A549 (cell line): ENCODE measurements at regions not wholly inside any gene's neighbourhood (a gene's known extent, or its start where the extent isn't known, plus 50 kb on each side); places are given as distances from the start of the nearest gene placed in this dataset.

Experiments used
- ATAC-seq, 2 experiments: fragments of 200-7000 bp in 1 of 2; fragments of >200 bp in 1 of 2; cut with Nextera tagmentation in 1 of 2; cut with Tn5 transposase in 1 of 2; 3 replicates each; pipeline versions ENCODE4 v1.8.0 to v1.9.1; 2018 to 2020; ENCODE audit warnings: mild to moderate bottlenecking in 1 of 2, moderate library complexity in 1 of 2
- CTCF ChIA-PET: fragments of 300-600 bp; sonication (Branson Sonifier 250); formaldehyde crosslinking; extraction: SDS; loops from one replicate; lab custom pipeline; 2021; ENCODE audit warnings: antibody characterized with exemption, inconsistent platforms; lab: Yijun Ruan, JAX
- POLR2A ChIA-PET: fragments of 350-600 bp; formaldehyde crosslinking; extraction: SDS; loops from one replicate; lab custom pipeline; 2021; ENCODE audit warnings: antibody characterized with exemption, inconsistent platforms; lab: Yijun Ruan, JAX
- DNase-seq, 2 experiments: peaks; one replicate each; pipeline versions ENCODE4 v3.0.0 to v3.0.0-alpha.2; 2011 to 2016; ENCODE audit warnings: low read depth in 1 of 2, low spot score in 1 of 2
- FAIRE-seq: peaks from 2 replicates; lab custom pipeline; 2011; peaks lifted over from hg19 to GRCh38; lab: Jason Lieb, UNC
- H3K27ac ChIP-seq, 2 experiments: fragments of >200 bp; sonication (Bioruptor Twin); formaldehyde crosslinking; 3 replicates each; pipeline ENCODE4 v1.5.1; 2016 to 2017
- H3K4me1 ChIP-seq: fragments of >200 bp; sonication (Bioruptor Twin); formaldehyde crosslinking; 3 replicates; pipeline ENCODE4 v1.6.1; 2016
- H3K4me2 ChIP-seq: fragments of >200 bp; sonication (Bioruptor Twin); formaldehyde crosslinking; 3 replicates; pipeline ENCODE4 v1.6.1; 2016
- H3K4me3 ChIP-seq: fragments of >200 bp; sonication (Bioruptor Twin); formaldehyde crosslinking; 3 replicates; pipeline ENCODE4 v1.5.1; 2016
- H3K9me3 ChIP-seq: fragments of >200 bp; sonication (Bioruptor Twin); formaldehyde crosslinking; 3 replicates; pipeline ENCODE4 v1.6.1; 2016
- BHLHE40 ChIP-seq: IDR thresholded peaks from 2 replicates; pipeline ENCODE4 v1.6.1; 2012; ENCODE audit warnings: low read depth, low read length, inconsistent platforms
- CBX8 ChIP-seq: fragments of 200-600 bp; sonication (generic); IDR thresholded peaks from 2 replicates; pipeline ENCODE4 v1.6.1; 2016
- FOXS1 ChIP-seq: fragments of 250-450 bp; sonication (Bioruptor Pico); IDR thresholded peaks from 2 replicates; pipeline ENCODE4 v1.5.0; 2020; ENCODE audit warnings: mild to moderate bottlenecking, moderate library complexity
- HOXA7 ChIP-seq: fragments of 250-450 bp; sonication (Bioruptor Pico); IDR thresholded peaks from 2 replicates; pipeline ENCODE4 v1.5.0; 2020; ENCODE audit warnings: mild to moderate bottlenecking, moderate library complexity
- HOXB5 ChIP-seq: fragments of 250-450 bp; sonication (Bioruptor Pico); IDR thresholded peaks from 2 replicates; pipeline ENCODE4 v1.5.0; 2020; ENCODE audit warnings: mild to moderate bottlenecking, moderate library complexity
- NFE2L2 ChIP-seq: fragments of 150-350 bp; conservative IDR thresholded peaks from 2 replicates; pipeline ENCODE4 v1.6.1; 2014; ENCODE audit warnings: low read length
- NPAS2 ChIP-seq: fragments of 250-450 bp; sonication (Bioruptor Pico); IDR thresholded peaks from 2 replicates; pipeline ENCODE4 v1.8.0; 2022; ENCODE audit warnings: mild to moderate bottlenecking, moderate library complexity, borderline replicate concordance
- POLR2AphosphoS2 ChIP-seq: conservative IDR thresholded peaks from 2 replicates; pipeline ENCODE4 v1.6.1; 2012; ENCODE audit warnings: low read length, improper control_type of control experiment, inconsistent platforms
- RAD21 ChIP-seq, 2 experiments: fragments of >200 bp in 1 of 2; sonication (Bioruptor Twin) in 1 of 2; formaldehyde crosslinking in 1 of 2; IDR thresholded peaks in 1 of 2; conservative IDR thresholded peaks in 1 of 2; 2 replicates in 1 of 2; 3 replicates in 1 of 2; pipeline ENCODE4 v1.6.1; 2012 to 2018; ENCODE audit warnings: inconsistent platforms in 1 of 2
- WGBS: methylation state at CpG from one replicate; pipeline ENCODE4 v1.1.6; 2017; ENCODE audit errors: missing lambda C conversion rate; 5-methylcytosine and 5-hydroxymethylcytosine counted together
- TF ChIP-seq, protein P1 (sequence below): fragments of >200 bp; sonication (Bioruptor Twin); formaldehyde crosslinking; IDR thresholded peaks from 2 replicates; pipeline ENCODE4 v1.6.1; 2016
- TF ChIP-seq, protein P2 (sequence below): IDR thresholded peaks from 2 replicates; pipeline ENCODE4 v1.6.1; 2012
- TF ChIP-seq, protein P3 (sequence below): fragments of 200-600 bp; sonication (generic); IDR thresholded peaks from 2 replicates; pipeline ENCODE4 v1.6.1; 2016; ENCODE audit warnings: antibody characterized with exemption, mild to moderate bottlenecking, moderate library complexity
- TF ChIP-seq, protein P4 (sequence below): IDR thresholded peaks from 2 replicates; pipeline ENCODE4 v1.6.1; 2012; ENCODE audit warnings: low read depth, borderline replicate concordance
- TF ChIP-seq, protein P5 (sequence below): fragments of 250-450 bp; sonication (Bioruptor Pico); IDR thresholded peaks from 2 replicates; pipeline ENCODE4 v1.5.0; 2021; ENCODE audit warnings: mild to moderate bottlenecking, moderate library complexity, borderline replicate concordance
- TF ChIP-seq, protein P6 (sequence below): fragments of >200 bp; sonication (Bioruptor Twin); formaldehyde crosslinking; IDR thresholded peaks from 3 replicates; pipeline ENCODE4 v1.6.1; 2016
- TF ChIP-seq, protein P7 (sequence below): fragments of 450-650 bp; IDR thresholded peaks from 2 replicates; pipeline ENCODE4 v1.6.1; 2014; ENCODE audit warnings: antibody characterized with exemption

DNA sequence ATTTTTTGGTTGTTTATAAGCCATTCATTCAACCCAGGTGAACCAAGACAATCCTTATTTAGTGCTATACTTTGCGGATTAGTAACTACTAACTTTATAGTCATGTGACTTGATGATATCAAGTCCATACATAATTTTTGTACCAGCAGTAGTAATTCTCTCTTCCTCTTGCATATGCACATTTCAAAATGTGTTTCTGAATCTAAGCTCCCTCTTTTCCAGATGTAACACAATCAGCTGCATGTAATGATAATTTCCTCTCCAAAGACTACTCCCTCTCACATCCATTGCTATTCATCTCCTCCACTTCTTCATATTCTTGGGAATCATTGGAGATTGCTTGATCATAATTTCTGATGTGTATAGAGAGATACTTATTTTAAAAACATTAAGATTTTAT lies 510.1 kb upstream of the CDH18 start:
- Histone ChIP-seq H3K4me1 (peaks cover 4% of the 10 kb centered on the region; the same call in 1 of the 3 replicates), H3K4me2 (no peak overlapping the region), H3K9me3 (no peaks in the 10 kb centered on the region), H3K27ac (no peak overlapping the region), H3K4me3 (no peak overlapping the region)
- DNase-seq, result no peak
- TF ChIP-seq FOXS1 (CRISPR knock-in tag) (no peak), HOXA7 (CRISPR knock-in tag) (no peak)
- TF ChIP-seq, protein P1, sequence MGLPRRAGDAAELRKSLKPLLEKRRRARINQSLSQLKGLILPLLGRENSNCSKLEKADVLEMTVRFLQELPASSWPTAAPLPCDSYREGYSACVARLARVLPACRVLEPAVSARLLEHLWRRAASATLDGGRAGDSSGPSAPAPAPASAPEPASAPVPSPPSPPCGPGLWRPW, result no peak
- TF ChIP-seq, protein P2, sequence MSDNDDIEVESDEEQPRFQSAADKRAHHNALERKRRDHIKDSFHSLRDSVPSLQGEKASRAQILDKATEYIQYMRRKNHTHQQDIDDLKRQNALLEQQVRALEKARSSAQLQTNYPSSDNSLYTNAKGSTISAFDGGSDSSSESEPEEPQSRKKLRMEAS, result no peak
- ChIA-PET POLR2A (no interaction called here), CTCF (no interaction called here)
- WGBS, result 89% methylated on average over 1 of the region's 1 CpG
- ATAC-seq, result no peak
- FAIRE-seq, result no peak

DNA sequence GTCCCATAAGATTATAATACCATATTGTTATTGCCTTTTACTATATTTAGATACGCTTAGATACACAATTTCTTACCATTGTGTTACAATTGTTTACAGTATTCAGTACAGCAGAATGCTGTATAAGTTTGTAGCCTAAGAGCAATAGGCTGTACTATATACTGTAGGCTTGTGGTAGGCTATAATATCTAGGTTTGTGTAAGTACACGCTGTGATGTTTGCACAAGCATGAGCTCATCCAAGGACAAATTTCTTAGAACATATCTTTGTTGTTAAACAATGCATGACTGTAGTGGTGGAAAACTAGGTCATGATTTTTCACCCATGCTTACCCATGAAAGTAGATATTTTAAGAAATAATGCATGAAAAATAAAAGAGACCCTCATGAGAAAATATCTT lies 509.4 kb upstream of the CDH18 start:
- no peaks in the 10 kb centered on the region for H3K9me3 ChIP-seq
- H3K4me2 ChIP-seq, result no peak overlapping the region; the same call in 2 of the 3 replicates
- ATAC-seq, result peak in 1 of 2 experiments; percentile 54; a peak in 3 of 6 replicates
- ChIA-PET CTCF (no interaction called here), POLR2A (no interaction called here)
- no peak overlapping the region for H3K4me3 ChIP-seq
- TF ChIP-seq, protein P2, result no peak
- TF ChIP-seq, protein P3, sequence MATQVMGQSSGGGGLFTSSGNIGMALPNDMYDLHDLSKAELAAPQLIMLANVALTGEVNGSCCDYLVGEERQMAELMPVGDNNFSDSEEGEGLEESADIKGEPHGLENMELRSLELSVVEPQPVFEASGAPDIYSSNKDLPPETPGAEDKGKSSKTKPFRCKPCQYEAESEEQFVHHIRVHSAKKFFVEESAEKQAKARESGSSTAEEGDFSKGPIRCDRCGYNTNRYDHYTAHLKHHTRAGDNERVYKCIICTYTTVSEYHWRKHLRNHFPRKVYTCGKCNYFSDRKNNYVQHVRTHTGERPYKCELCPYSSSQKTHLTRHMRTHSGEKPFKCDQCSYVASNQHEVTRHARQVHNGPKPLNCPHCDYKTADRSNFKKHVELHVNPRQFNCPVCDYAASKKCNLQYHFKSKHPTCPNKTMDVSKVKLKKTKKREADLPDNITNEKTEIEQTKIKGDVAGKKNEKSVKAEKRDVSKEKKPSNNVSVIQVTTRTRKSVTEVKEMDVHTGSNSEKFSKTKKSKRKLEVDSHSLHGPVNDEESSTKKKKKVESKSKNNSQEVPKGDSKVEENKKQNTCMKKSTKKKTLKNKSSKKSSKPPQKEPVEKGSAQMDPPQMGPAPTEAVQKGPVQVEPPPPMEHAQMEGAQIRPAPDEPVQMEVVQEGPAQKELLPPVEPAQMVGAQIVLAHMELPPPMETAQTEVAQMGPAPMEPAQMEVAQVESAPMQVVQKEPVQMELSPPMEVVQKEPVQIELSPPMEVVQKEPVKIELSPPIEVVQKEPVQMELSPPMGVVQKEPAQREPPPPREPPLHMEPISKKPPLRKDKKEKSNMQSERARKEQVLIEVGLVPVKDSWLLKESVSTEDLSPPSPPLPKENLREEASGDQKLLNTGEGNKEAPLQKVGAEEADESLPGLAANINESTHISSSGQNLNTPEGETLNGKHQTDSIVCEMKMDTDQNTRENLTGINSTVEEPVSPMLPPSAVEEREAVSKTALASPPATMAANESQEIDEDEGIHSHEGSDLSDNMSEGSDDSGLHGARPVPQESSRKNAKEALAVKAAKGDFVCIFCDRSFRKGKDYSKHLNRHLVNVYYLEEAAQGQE, result no peak
- TF ChIP-seq, protein P4, sequence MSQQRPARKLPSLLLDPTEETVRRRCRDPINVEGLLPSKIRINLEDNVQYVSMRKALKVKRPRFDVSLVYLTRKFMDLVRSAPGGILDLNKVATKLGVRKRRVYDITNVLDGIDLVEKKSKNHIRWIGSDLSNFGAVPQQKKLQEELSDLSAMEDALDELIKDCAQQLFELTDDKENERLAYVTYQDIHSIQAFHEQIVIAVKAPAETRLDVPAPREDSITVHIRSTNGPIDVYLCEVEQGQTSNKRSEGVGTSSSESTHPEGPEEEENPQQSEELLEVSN, result no peak
- TF ChIP-seq RAD21 (conservative IDR thresholded peaks at IDR 0.05 in 1 of 2, IDR thresholded peaks at IDR 0.05 in 1 of 2) (no peak), HOXB5 (no peak), POLR2AphosphoS2 (no peak), NPAS2 (CRISPR knock-in tag) (no peak), HOXA7 (CRISPR knock-in tag) (no peak), BHLHE40 (no peak), CBX8 (no peak), NFE2L2 (no peak)
- TF ChIP-seq, protein P5, sequence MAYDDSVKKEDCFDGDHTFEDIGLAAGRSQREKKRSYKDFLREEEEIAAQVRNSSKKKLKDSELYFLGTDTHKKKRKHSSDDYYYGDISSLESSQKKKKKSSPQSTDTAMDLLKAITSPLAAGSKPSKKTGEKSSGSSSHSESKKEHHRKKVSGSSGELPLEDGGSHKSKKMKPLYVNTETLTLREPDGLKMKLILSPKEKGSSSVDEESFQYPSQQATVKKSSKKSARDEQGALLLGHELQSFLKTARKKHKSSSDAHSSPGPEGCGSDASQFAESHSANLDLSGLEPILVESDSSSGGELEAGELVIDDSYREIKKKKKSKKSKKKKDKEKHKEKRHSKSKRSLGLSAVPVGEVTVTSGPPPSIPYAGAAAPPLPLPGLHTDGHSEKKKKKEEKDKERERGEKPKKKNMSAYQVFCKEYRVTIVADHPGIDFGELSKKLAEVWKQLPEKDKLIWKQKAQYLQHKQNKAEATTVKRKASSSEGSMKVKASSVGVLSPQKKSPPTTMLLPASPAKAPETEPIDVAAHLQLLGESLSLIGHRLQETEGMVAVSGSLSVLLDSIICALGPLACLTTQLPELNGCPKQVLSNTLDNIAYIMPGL (CRISPR knock-in tag), result no peak
- TF ChIP-seq, protein P6, sequence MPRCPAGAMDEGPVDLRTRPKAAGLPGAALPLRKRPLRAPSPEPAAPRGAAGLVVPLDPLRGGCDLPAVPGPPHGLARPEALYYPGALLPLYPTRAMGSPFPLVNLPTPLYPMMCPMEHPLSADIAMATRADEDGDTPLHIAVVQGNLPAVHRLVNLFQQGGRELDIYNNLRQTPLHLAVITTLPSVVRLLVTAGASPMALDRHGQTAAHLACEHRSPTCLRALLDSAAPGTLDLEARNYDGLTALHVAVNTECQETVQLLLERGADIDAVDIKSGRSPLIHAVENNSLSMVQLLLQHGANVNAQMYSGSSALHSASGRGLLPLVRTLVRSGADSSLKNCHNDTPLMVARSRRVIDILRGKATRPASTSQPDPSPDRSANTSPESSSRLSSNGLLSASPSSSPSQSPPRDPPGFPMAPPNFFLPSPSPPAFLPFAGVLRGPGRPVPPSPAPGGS, result no peak
- TF ChIP-seq, protein P7, sequence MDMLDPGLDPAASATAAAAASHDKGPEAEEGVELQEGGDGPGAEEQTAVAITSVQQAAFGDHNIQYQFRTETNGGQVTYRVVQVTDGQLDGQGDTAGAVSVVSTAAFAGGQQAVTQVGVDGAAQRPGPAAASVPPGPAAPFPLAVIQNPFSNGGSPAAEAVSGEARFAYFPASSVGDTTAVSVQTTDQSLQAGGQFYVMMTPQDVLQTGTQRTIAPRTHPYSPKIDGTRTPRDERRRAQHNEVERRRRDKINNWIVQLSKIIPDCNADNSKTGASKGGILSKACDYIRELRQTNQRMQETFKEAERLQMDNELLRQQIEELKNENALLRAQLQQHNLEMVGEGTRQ, result no peak
- TF ChIP-seq, protein P1, result no peak
- DNase-seq, result peak in 1 of 2 experiments; percentile 2
- 29% methylated on average over 2 of the region's 2 CpGs for WGBS
- H3K4me1 ChIP-seq, result peaks cover 4% of the 10 kb centered on the region; the same call in 1 of the 3 replicates
- H3K27ac ChIP-seq, result no peak overlapping the region
- no peak for FAIRE-seq
